ENCODE measurements at regions not wholly inside any gene's neighbourhood (a gene's known extent, or its start where the extent isn't known, plus 50 kb on each side); places are given as distances from the start of the nearest gene placed in this dataset.
A peak's percentile ranks its signal among the peaks of the same experiment; 100 is the strongest.

DNA sequence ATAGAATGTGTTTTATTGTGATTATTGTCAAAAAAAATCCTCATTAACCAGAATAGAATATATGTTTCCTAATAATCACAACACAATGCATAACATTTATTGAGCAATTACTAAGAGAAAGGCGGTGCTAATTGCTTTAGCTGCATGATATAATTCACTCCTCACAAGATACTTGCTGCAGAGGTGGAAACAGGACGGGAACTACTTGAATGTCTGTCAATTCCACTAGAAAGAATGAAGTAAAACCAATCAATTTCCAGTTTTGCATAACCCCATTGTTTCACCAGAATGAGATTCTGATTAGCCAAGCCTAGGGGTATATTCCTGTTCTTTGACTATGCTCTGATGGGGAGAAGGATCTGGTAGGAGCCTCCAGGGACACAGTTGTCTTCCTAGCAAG lies 239.1 kb upstream of the NRP1 start:
- DNase-seq = no peak

DNA sequence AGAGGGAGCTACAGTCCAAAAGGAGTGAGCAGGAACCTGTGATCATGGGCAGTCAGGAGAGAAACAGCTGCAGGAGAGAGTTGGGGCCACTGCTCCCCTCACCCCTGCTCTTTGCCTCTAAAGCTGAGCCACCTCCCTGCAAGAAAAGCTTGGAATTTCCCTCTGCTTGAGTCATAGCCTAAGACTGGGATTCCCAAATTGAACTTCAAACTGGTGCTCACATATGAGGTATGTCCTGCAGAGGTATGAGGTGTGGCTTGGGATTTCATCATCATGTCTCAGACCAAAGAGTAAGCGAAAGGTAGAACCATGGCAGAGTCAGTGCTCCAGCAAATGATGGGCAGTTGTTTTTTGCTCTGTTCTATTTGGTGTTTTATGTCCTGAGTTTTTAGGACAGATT lies 237.1 kb upstream of the NRP1 start:
- DNase-seq = peak; percentile 60

GRCh38 chr10:33570495-33570894 lies 236.0 kb upstream of the NRP1 start:
- no peak for DNase-seq

DNA sequence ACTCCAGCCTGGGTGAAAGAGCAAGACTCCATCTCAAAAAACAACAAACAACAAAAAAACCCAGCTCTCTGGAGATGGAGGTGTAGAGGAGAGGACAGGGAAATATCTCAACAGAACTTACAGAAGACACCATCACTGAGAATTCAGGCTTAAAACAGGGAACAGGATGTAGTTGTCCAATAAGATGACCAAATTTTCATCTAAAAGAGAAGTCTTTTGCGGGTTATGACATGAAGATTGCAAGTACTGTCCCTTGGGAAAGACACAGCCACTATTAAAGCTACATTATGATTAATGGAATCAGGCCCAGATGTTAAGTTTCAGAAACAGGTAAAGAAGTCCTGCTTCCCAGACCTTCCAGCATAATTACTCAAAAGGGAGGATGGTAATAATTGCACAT lies 235.2 kb upstream of the NRP1 start:
- no peak for DNase-seq

DNA sequence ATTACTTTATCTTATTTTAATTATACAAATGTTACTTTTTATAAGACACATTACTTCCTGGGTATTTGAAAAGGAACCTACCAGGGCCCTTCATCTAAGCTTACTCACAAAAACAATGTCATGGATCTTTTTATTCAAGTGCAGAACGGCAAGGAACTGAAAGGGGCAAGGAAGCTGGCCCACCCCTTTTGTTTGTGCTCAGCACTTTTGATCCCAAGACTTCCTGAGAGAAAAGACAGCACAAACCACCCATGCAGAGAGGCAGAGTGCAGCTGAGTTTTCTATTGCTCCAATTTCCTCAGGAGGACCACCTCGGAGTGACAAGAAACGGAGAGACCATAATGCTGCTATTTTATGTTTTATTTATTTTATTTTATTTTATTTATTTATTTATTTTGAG lies 232.0 kb upstream of the NRP1 start:
- no peak for DNase-seq

DNA sequence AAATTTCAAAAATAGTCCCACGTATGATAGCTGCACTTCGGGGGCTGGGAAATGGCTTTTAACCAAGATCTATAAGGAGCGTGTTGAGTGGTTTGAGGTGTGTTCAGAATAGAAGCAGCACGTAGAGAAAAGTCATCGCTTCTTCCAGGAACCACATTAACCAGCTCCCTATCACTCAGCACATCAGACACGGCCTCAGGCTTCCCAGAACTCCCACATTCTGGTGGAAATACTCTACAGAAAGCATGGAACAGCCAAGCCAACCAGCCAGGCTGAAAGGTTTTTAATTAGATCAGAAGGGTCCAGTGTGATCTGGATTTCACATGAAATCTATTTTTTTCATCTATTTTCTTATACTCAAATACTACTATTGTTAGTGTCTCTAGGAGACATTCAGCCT lies 231.5 kb upstream of the NRP1 start:
- peak; percentile 88 for DNase-seq

DNA sequence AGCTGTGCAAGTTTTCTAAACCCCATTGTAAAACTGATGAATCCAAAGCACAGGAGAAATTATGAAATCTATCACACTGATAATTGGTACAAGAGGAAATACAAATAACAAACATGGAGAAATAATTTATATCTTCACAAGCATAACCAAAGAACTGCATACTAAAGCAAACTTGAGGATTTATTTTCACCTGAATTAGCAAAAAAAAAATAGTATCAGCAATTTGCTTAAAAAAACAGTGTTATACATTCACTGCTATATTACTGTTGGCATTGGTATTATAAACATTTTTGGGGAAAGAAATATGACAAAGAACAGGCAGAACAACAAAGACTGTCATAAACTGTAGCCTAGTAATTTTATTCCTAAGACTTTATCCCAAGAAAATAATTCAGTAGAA lies 230.8 kb upstream of the NRP1 start:
- no peak for DNase-seq

- DNase-seq = no peak
Measured at GRCh38 chr10:33559105-33559504, 224.6 kb upstream of the NRP1 start.

GRCh38 chr10:33557313-33557712 lies 222.8 kb upstream of the NRP1 start:
- DNase-seq = no peak

- DNase-seq = peak; percentile 74
Measured at GRCh38 chr10:33556620-33557019, 222.2 kb upstream of the NRP1 start.

- DNase-seq = no peak
Measured at GRCh38 chr10:33556103-33556502, 221.6 kb upstream of the NRP1 start.

GRCh38 chr10:33553748-33554571 lies 219.5 kb upstream of the NRP1 start:
- no peak for DNase-seq

DNA sequence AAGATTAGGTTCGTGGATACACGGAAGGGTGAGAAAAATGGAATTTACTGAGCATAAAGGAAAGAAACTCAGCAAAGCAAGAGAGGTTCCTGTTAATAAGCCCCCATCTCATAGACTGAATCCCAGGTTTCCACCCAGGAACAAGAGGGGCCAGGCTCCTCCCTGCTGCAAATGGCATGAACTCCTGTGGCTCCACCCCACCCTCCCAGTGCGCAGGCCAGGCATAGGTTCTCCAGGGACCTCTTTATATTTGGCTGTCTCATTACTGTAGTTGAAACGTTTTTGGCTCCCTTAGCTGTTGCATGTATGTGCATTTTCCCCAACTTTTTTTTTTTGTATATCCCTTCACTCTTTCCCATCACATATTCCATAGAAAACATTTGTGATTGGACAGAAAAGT lies 217.8 kb upstream of the NRP1 start:
- DNase-seq = no peak

DNA sequence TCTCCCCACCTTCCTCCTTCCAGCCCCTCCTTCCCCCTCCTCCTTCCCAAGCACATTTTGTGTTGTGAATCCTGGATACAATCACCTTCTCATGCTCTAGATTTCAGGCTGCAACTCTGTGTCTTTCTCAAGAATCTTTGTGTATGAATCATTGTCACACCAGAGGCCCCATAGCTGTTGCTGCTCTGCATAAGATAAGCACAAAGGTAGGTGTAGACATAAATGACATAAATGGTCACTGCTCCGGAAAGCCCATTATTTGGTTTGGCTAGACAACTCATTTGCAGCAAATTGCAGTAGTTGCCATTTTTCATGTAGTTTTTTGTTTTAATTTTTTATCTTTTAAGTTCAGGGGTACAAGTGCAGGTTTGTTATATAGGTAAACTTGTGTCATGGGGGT lies 216.3 kb upstream of the NRP1 start:
- no peak for DNase-seq

DNA sequence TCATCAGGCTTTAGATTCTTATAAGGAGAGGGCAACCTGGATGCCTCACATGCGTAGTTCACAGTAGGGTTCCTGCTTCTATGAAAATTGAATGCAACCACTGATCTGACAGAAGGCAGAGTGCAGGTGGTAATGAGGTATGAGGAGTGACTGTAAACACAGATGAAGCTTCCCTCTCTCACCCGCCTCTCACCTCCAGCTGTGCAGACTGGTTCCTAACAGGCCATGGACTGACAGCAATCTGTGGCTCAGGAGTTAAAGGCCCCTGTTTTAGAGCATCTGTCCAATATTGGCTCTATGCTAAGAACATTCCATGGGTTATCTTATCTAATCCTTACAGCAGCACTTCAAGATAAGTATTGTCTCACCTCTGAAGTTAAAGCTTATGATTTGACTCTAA lies 213.5 kb upstream of the NRP1 start:
- no peak for DNase-seq

- DNase-seq = no peak
Measured at GRCh38 chr10:33546031-33546430, 211.6 kb upstream of the NRP1 start.

DNA sequence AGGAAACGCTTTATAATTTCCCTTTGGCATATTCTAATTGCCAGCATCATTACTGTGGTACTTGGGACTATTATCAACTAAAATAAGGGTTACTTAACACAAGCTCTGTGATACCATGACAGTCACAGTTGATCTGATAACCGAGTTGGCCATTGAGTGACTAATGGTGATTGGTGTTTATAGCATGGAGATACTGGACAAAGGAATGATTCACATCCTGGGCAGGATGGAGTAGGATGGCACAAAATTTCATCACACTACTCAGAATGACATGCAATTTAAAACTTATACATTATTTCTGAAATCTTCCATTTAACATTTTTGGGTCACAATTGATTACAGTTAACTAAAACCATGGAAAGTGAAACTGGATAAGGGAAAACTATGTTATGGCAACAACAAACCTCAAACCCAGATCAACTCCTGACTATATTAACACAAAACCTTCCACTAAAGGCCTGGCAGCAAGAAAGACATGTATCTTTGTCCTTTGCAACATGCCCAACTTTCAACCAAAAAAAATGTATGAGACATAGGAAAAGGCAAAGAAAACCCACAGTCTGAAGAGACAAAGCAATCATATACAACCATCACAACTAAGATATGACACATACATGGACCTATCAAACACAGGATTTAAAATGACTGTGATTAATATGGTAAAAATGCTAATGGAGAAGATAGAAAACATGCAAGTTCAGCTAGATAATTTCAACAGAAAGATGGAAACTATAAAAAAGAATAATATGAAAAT lies 208.5 kb upstream of the NRP1 start:
- DNase-seq = no peak

DNA sequence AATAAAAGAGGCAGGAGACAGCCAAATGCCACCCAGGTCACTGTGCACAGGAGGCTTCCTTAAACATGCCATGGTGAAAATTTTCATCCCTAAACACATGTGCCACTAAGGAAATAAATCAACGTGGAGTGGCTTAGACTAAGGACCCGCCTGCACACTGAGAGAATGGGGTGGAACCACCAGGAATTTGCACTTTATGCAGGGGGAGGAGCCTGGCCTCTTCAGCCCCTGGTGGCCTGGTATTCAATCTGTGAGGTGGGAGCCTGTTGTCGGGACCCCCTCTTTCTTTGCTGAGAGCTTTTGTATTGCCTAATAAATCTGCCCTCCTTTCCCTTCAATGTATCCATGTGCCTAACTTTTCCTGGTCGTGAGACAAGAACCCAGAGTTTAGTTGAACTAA lies 204.6 kb upstream of the NRP1 start:
- DNase-seq = peak; percentile 46

DNA sequence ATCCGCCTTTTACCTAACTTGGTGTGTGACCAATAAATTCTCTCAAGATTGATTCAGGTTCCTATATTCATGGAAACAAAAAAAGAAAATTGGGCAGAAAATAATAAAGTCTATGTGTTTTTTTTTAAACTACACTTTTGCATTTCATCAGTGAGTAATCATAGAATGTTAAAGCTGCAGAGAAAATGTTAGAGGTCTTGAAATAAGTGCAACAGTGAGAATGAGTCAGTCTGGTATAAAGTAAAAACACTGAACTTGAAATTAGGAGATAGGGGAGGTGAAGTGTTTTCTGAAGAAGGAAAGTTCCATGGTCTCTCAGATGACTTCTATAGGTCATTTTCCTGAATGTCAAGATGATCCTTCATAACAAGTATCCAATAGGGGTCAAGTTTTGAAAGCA lies 202.6 kb upstream of the NRP1 start:
- DNase-seq = no peak

GRCh38 chr10:33536508-33536907 lies 202.0 kb upstream of the NRP1 start:
- DNase-seq = peak; percentile 74

GRCh38 chr10:33535866-33536265 lies 201.4 kb upstream of the NRP1 start:
- DNase-seq = no peak

GRCh38 chr10:33534416-33534815 lies 199.9 kb upstream of the NRP1 start:
- no peak for DNase-seq

GRCh38 chr10:33533612-33534011 lies 199.1 kb upstream of the NRP1 start:
- no peak for DNase-seq

- DNase-seq = no peak
Measured at GRCh38 chr10:33532901-33533300, 198.4 kb upstream of the NRP1 start.

- DNase-seq = no peak
Measured at GRCh38 chr10:33529234-33529633, 194.8 kb upstream of the NRP1 start.
